Astrocyte (in vitro differentiated cells and primary cell): ENCODE measurements at regions not wholly inside any gene's neighbourhood (a gene's known extent, or its start where the extent isn't known, plus 50 kb on each side); places are given as distances from the start of the nearest gene placed in this dataset.
A peak's percentile ranks its signal among the peaks of the same experiment; 100 is the strongest.

Source experiments
- DNase-seq: peaks from one replicate; pipeline ENCODE4 v3.0.0-alpha.2; 2010; ENCODE audit warnings: low read depth
- FAIRE-seq: peaks from 2 replicates; lab custom pipeline; 2011; peaks lifted over from hg19 to GRCh38; lab: Jason Lieb, UNC
- H2AFZ ChIP-seq: 2 replicates; pipeline ENCODE4 v1.6.0; 2012; ENCODE audit warnings: low read depth, low read length, inconsistent platforms
- H3K27ac ChIP-seq: 2 replicates; pipeline ENCODE4 v1.5.1; 2011; ENCODE audit warnings: low read depth, low read length, inconsistent platforms
- H3K27me3 ChIP-seq: 2 replicates; pipeline ENCODE4 v1.6.0; 2011; ENCODE audit warnings: low read length, inconsistent platforms; ENCODE audit not compliant: insufficient read depth
- H3K36me3 ChIP-seq: 2 replicates; pipeline ENCODE4 v1.5.1; 2011; ENCODE audit warnings: low read length, inconsistent platforms; ENCODE audit not compliant: insufficient read depth
- H3K4me1 ChIP-seq: 2 replicates; pipeline ENCODE4 v1.5.1; 2011; ENCODE audit warnings: low read length, inconsistent platforms; ENCODE audit not compliant: insufficient read depth
- H3K4me2 ChIP-seq: 2 replicates; pipeline ENCODE4 v1.6.0; 2012; ENCODE audit warnings: low read length, inconsistent platforms
- H3K4me3 ChIP-seq: 2 replicates; pipeline ENCODE4 v1.5.1; 2011; ENCODE audit warnings: low read depth, mild to moderate bottlenecking, low read length, inconsistent platforms; ENCODE audit not compliant: insufficient read depth
- H3K79me2 ChIP-seq: 2 replicates; pipeline ENCODE4 v1.6.0; 2012; ENCODE audit warnings: mild to moderate bottlenecking, low read length, inconsistent platforms; ENCODE audit not compliant: insufficient read depth
- H3K9ac ChIP-seq: 2 replicates; pipeline ENCODE4 v1.6.0; 2012; ENCODE audit warnings: mild to moderate bottlenecking, low read length, inconsistent platforms
- H3K9me3 ChIP-seq: 2 replicates; pipeline ENCODE4 v1.5.1; 2012; ENCODE audit warnings: low read depth, mild to moderate bottlenecking, low read length, inconsistent platforms; ENCODE audit not compliant: insufficient read depth
- H4K20me1 ChIP-seq: 2 replicates; pipeline ENCODE4 v1.6.0; 2012; ENCODE audit warnings: low read length, inconsistent platforms; ENCODE audit not compliant: insufficient read depth
- H3K27ac Mint-ChIP-seq: one replicate; pipeline ENCODE4 v1.8.0; 2021; ENCODE audit warnings: mild to moderate bottlenecking, mixed read lengths; ENCODE audit not compliant: unreplicated experiment
- H3K27me3 Mint-ChIP-seq: one replicate; pipeline ENCODE4 v1.8.0; 2021; ENCODE audit warnings: low read depth, mixed read lengths; ENCODE audit not compliant: unreplicated experiment
- H3K36me3 Mint-ChIP-seq: one replicate; pipeline ENCODE4 v1.8.0; 2021; ENCODE audit warnings: low read depth, mixed read lengths; ENCODE audit not compliant: unreplicated experiment
- H3K4me1 Mint-ChIP-seq: one replicate; pipeline ENCODE4 v1.8.0; 2021; ENCODE audit warnings: low read depth, mixed read lengths; ENCODE audit not compliant: unreplicated experiment
- H3K4me3 Mint-ChIP-seq: one replicate; pipeline ENCODE4 v1.8.0; 2021; ENCODE audit warnings: mild to moderate bottlenecking, moderate library complexity, mixed read lengths; ENCODE audit not compliant: unreplicated experiment
- H3K9me3 Mint-ChIP-seq: one replicate; pipeline ENCODE4 v1.8.0; 2021; ENCODE audit warnings: mild to moderate bottlenecking, mixed read lengths; ENCODE audit not compliant: unreplicated experiment
- CTCF ChIP-seq: IDR thresholded peaks from 2 replicates; pipeline ENCODE4 v1.5.1; 2011; ENCODE audit warnings: low read depth, mild to moderate bottlenecking, inconsistent platforms, low read length, moderate library complexity; ENCODE audit not compliant: insufficient read depth
- EZH2 ChIP-seq: IDR thresholded peaks from 2 replicates; pipeline ENCODE4 v1.6.1; 2012; ENCODE audit warnings: mild to moderate bottlenecking, low read length, inconsistent platforms; ENCODE audit not compliant: insufficient read depth

- H3K36me3 Mint-ChIP-seq = no peaks in the 10 kb centered on the region
- no peaks in the 10 kb centered on the region for H3K27me3 Mint-ChIP-seq
- Histone ChIP-seq H3K4me1 (no peaks in the 10 kb centered on the region), H3K9ac (no peak overlapping the region), H3K79me2 (no peaks in the 10 kb centered on the region), H3K4me3 (no peak overlapping the region), H3K36me3 (no peaks in the 10 kb centered on the region), H3K9me3 (no peaks in the 10 kb centered on the region), H3K4me2 (no peak overlapping the region), H4K20me1 (no peaks in the 10 kb centered on the region), H3K27ac (no peak overlapping the region), H2AFZ (no peak overlapping the region), H3K27me3 (no peaks in the 10 kb centered on the region)
- peaks cover 6% of the 10 kb centered on the region for H3K4me1 Mint-ChIP-seq
- peaks cover 9% of the 10 kb centered on the region for H3K9me3 Mint-ChIP-seq
- no peak overlapping the region for H3K27ac Mint-ChIP-seq
- FAIRE-seq (peak; percentile 26), DNase-seq (no peak)
- H3K4me3 Mint-ChIP-seq = no peak overlapping the region
- no peak for TF ChIP-seq CTCF
- no peak for TF ChIP-seq EZH2
Observed at GRCh38 chr4:137427411-137427810, 104.9 kb downstream of the PCDH18 start.

- Mint-ChIP-seq H3K27ac (no peak overlapping the region), H3K9me3 (peaks cover 13% of the 10 kb centered on the region), H3K27me3 (no peaks in the 10 kb centered on the region), H3K4me1 (peaks cover 9% of the 10 kb centered on the region), H3K36me3 (no peaks in the 10 kb centered on the region), H3K4me3 (no peak overlapping the region)
- H3K27me3 ChIP-seq = no peaks in the 10 kb centered on the region
- no peak overlapping the region for H3K9ac ChIP-seq
- no peaks in the 10 kb centered on the region for H3K4me1 ChIP-seq
- H3K27ac ChIP-seq = no peak overlapping the region
- DNase-seq (no peak), FAIRE-seq (no peak)
- no peaks in the 10 kb centered on the region for H3K79me2 ChIP-seq
- no peaks in the 10 kb centered on the region for H4K20me1 ChIP-seq
- H3K4me2 ChIP-seq = no peak overlapping the region
- no peaks in the 10 kb centered on the region for H3K36me3 ChIP-seq
- H2AFZ ChIP-seq = no peak overlapping the region
- no peaks in the 10 kb centered on the region for H3K9me3 ChIP-seq
- no peak overlapping the region for H3K4me3 ChIP-seq
- TF ChIP-seq EZH2 (no peak), CTCF (no peak)
Observed at GRCh38 chr4:137425281-137425680, 107.0 kb downstream of the PCDH18 start.

GRCh38 chr4:137422666-137423065 is 109.6 kb downstream of the PCDH18 start:
- Histone ChIP-seq H3K27ac (no peak overlapping the region), H2AFZ (no peak overlapping the region), H3K4me3 (no peak overlapping the region), H3K9ac (no peak overlapping the region), H3K79me2 (no peaks in the 10 kb centered on the region), H3K4me2 (no peak overlapping the region), H4K20me1 (no peaks in the 10 kb centered on the region), H3K27me3 (no peaks in the 10 kb centered on the region), H3K4me1 (no peaks in the 10 kb centered on the region), H3K36me3 (no peaks in the 10 kb centered on the region), H3K9me3 (no peaks in the 10 kb centered on the region)
- H3K4me1 Mint-ChIP-seq = peaks cover 9% of the 10 kb centered on the region
- H3K9me3 Mint-ChIP-seq = peaks cover 6% of the 10 kb centered on the region
- no peak for DNase-seq
- FAIRE-seq = no peak
- no peaks in the 10 kb centered on the region for H3K36me3 Mint-ChIP-seq
- H3K27me3 Mint-ChIP-seq = no peaks in the 10 kb centered on the region
- TF ChIP-seq EZH2 (no peak), CTCF (no peak)
- peak overlapping the region; percentile 80 for H3K27ac Mint-ChIP-seq
- no peak overlapping the region for H3K4me3 Mint-ChIP-seq
